ENCODE measurements at regions not wholly inside any gene's neighbourhood (a gene's known extent, or its start where the extent isn't known, plus 50 kb on each side); places are given as distances from the start of the nearest gene placed in this dataset.

DNA sequence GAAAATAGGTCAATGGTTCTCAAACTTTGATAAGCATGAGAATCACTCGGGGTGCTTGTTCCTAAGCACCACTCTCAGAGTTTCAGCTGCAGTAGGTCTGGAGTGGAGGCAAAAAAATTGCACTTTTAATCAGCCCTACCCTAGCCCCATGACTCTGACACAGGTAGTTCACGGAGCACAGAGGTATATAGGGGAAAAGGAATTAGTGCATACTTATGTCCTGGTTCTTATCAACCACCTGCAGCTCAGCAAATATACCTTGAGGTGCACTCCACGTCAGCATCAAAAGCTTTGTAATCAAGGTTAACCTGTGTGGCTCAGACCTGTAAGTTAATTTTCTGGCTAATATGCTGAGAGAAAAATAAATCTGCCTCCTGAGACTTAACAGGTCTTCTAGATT, 138.8 kb upstream of the HMGN3 start:
- Histone ChIP-seq H3K9me3 (ENCODE audit: control insufficient read depth in 1 of 2, insufficient read depth in 1 of 2, low read depth in 1 of 2, low read length in 2 of 2) (peaks cover 0 to 5% of the 10 kb centered on the region in 2 experiments; a peak in 1 of 4 replicates), H3K4me2 (ENCODE audit: low read length) (no peak overlapping the region), H4K20me1 (ENCODE audit: insufficient read depth) (no peaks in the 10 kb centered on the region), H3K4me1 (ENCODE audit: control insufficient read depth in 1 of 2, insufficient read depth in 2 of 2, low read length in 2 of 2) (no peaks in the 10 kb centered on the region), H2AFZ (ENCODE audit: low read depth, low read length, poor library complexity, severe bottlenecking) (no peak overlapping the region), H3K9me2 (ENCODE audit: insufficient read depth) (no peaks in the 10 kb centered on the region), H3K27ac (ENCODE audit: low read depth, low read length) (no peak overlapping the region), H3K9ac (ENCODE audit: low read length) (no peak overlapping the region), H3K36me3 (ENCODE audit: control insufficient read depth in 1 of 2, insufficient read depth in 2 of 2, low read length in 2 of 2) (no peaks in the 10 kb centered on the region), H3K4me3 (replicated peaks in 1 of 2; ENCODE audit: low read depth in 1 of 2, low read length in 2 of 2) (no peak overlapping the region), H3K27me3 (ENCODE audit: insufficient read depth, low read length) (no peaks in the 10 kb centered on the region), H3K79me2 (ENCODE audit: insufficient read depth, low read length) (no peaks in the 10 kb centered on the region)
- RAD21 ChIA-PET (ENCODE audit: low non-redundant PET in 1 of 2, low total read pairs in 2 of 2, uncharacterized antibody in 2 of 2, unreplicated experiment in 2 of 2) = no interaction called here
- DNase-seq (ENCODE audit: low read depth, low spot score) = no peak
- TF ChIP-seq FOSL1 (IDR thresholded peaks at IDR 0.05; ENCODE audit: low read depth) (no peak), TCF7L2 (IDR thresholded peaks at IDR 0.05; ENCODE audit: borderline replicate concordance, extremely low read depth, insufficient read depth, insufficient read length) (no peak), ZNF274 (IDR thresholded peaks at IDR 0.05; ENCODE audit: low read depth, low read length) (no peak), SRF (IDR thresholded peaks at IDR 0.05; ENCODE audit: low read depth) (no peak), EGR1 (IDR thresholded peaks at IDR 0.05; ENCODE audit: low read depth) (no peak), CEBPB (IDR thresholded peaks at IDR 0.05; ENCODE audit: low read depth) (no peak), POLR2A (IDR thresholded peaks at IDR 0.05; ENCODE audit: borderline replicate concordance, extremely low read depth, insufficient read depth, insufficient read length) (no peak), RAD21 (IDR thresholded peaks at IDR 0.05; ENCODE audit: low read depth) (no peak), YY1 (IDR thresholded peaks at IDR 0.05; ENCODE audit: extremely low read depth, insufficient replicate concordance, low read depth, low read length) (no peak), POLR2AphosphoS5 (IDR thresholded peaks at IDR 0.05; ENCODE audit: low read depth, low read length) (no peak), EZH2phosphoT487 (IDR thresholded peaks at IDR 0.05; ENCODE audit: borderline replicate concordance) (no peak), CBX3 (IDR thresholded peaks at IDR 0.05; ENCODE audit: low read depth) (no peak)
- TF ChIP-seq, protein P1, sequence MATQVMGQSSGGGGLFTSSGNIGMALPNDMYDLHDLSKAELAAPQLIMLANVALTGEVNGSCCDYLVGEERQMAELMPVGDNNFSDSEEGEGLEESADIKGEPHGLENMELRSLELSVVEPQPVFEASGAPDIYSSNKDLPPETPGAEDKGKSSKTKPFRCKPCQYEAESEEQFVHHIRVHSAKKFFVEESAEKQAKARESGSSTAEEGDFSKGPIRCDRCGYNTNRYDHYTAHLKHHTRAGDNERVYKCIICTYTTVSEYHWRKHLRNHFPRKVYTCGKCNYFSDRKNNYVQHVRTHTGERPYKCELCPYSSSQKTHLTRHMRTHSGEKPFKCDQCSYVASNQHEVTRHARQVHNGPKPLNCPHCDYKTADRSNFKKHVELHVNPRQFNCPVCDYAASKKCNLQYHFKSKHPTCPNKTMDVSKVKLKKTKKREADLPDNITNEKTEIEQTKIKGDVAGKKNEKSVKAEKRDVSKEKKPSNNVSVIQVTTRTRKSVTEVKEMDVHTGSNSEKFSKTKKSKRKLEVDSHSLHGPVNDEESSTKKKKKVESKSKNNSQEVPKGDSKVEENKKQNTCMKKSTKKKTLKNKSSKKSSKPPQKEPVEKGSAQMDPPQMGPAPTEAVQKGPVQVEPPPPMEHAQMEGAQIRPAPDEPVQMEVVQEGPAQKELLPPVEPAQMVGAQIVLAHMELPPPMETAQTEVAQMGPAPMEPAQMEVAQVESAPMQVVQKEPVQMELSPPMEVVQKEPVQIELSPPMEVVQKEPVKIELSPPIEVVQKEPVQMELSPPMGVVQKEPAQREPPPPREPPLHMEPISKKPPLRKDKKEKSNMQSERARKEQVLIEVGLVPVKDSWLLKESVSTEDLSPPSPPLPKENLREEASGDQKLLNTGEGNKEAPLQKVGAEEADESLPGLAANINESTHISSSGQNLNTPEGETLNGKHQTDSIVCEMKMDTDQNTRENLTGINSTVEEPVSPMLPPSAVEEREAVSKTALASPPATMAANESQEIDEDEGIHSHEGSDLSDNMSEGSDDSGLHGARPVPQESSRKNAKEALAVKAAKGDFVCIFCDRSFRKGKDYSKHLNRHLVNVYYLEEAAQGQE (IDR thresholded peaks at IDR 0.05; ENCODE audit: low read depth) = no peak
- TF ChIP-seq, protein P2, sequence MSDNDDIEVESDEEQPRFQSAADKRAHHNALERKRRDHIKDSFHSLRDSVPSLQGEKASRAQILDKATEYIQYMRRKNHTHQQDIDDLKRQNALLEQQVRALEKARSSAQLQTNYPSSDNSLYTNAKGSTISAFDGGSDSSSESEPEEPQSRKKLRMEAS (IDR thresholded peaks at IDR 0.05) = no peak
- TF ChIP-seq, protein P3, sequence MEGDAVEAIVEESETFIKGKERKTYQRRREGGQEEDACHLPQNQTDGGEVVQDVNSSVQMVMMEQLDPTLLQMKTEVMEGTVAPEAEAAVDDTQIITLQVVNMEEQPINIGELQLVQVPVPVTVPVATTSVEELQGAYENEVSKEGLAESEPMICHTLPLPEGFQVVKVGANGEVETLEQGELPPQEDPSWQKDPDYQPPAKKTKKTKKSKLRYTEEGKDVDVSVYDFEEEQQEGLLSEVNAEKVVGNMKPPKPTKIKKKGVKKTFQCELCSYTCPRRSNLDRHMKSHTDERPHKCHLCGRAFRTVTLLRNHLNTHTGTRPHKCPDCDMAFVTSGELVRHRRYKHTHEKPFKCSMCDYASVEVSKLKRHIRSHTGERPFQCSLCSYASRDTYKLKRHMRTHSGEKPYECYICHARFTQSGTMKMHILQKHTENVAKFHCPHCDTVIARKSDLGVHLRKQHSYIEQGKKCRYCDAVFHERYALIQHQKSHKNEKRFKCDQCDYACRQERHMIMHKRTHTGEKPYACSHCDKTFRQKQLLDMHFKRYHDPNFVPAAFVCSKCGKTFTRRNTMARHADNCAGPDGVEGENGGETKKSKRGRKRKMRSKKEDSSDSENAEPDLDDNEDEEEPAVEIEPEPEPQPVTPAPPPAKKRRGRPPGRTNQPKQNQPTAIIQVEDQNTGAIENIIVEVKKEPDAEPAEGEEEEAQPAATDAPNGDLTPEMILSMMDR (IDR thresholded peaks at IDR 0.05 in 2 of 3, conservative IDR thresholded peaks at IDR 0.05 in 1 of 3; ENCODE audit: borderline replicate concordance in 1 of 3, insufficient read depth in 1 of 3, low read depth in 2 of 3, low read length in 2 of 3) = no peak
- POLR2A ChIA-PET = no interaction called here
- CTCF ChIA-PET = no interaction called here
- BruUV-seq (replicated peaks) = no TSS peak
- intact Hi-C loops (cut with micrococcal nuclease) = no loop called here
- ATAC-seq = no peak
